GM13977 (cell line): ENCODE measurements at regions not wholly inside any gene's neighbourhood (a gene's known extent, or its start where the extent isn't known, plus 50 kb on each side); places are given as distances from the start of the nearest gene placed in this dataset.

Experiments used
- DNase-seq: peaks from one replicate; pipeline ENCODE4 v3.0.0; 2012; ENCODE audit warnings: low spot score
- in situ Hi-C: fragments of 300-500 bp; cut with MboI; formaldehyde crosslinking; loops from one replicate; pipeline ENCODE4 v1.12.0; 2022; ENCODE audit warnings: low sequenced_read_pairs, low pct_unique_long_range_greater_than_20kb, mixed read lengths, inconsistent platforms; ENCODE audit not compliant: unreplicated experiment
- TF ChIP-seq, protein P1 (sequence below): IDR thresholded peaks from 2 replicates; pipeline ENCODE4 v1.5.1; 2012; ENCODE audit warnings: mild to moderate bottlenecking, control low read depth; ENCODE audit not compliant: insufficient read depth; ENCODE audit errors: extremely low read depth, missing control alignments

DNA sequence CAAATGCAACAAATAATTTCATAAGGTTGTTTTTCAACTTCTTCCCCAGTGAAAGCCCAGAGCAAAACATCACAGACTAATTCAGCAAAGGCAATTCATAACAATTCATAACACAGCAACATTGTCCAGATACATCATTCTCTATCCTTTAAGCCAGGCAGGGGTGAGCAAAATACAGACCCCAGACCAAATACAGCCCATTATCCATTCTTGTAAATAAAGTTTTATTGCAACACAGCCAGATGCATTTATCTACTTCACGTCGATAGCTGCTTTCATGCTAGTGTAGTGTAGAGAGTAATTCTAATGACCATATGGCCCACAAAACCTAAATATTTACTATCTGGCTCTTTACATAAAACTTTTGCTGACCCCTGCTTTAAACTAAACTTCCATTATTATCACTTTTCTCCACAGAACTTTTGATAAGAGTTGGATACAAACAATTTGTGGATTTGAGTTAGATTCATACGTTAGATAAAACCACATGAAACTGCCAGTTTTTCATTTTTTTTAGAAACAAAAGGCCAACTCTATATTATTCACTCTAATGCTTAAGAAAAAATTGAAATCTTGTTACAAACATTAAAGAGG lies 174.4 kb downstream of the DUSP6 start:
- in situ Hi-C loops = no loop called here
- TF ChIP-seq, protein P1, sequence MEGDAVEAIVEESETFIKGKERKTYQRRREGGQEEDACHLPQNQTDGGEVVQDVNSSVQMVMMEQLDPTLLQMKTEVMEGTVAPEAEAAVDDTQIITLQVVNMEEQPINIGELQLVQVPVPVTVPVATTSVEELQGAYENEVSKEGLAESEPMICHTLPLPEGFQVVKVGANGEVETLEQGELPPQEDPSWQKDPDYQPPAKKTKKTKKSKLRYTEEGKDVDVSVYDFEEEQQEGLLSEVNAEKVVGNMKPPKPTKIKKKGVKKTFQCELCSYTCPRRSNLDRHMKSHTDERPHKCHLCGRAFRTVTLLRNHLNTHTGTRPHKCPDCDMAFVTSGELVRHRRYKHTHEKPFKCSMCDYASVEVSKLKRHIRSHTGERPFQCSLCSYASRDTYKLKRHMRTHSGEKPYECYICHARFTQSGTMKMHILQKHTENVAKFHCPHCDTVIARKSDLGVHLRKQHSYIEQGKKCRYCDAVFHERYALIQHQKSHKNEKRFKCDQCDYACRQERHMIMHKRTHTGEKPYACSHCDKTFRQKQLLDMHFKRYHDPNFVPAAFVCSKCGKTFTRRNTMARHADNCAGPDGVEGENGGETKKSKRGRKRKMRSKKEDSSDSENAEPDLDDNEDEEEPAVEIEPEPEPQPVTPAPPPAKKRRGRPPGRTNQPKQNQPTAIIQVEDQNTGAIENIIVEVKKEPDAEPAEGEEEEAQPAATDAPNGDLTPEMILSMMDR = no peak
- DNase-seq = no peak

DNA sequence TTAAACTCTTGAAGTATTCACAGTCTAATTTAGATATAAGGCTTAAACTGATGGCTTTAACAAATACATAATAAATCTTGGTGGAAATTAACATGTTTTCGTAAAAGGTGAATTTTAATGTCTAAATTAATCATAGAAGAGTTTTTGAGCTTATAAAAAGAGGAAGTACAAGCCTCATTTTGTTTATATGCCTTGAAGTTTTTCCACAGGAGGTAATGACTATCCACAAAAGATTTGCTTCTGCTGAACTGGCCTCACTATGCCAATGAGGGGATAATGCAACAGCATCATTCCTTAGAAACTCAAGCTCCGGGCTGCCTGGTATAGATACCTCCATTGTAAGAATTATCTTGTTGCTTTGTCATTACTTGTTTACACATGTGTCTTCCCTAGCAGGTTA lies 175.6 kb downstream of the DUSP6 start:
- in situ Hi-C loops = no loop called here
- TF ChIP-seq, protein P1 = no peak
- no peak for DNase-seq

DNA sequence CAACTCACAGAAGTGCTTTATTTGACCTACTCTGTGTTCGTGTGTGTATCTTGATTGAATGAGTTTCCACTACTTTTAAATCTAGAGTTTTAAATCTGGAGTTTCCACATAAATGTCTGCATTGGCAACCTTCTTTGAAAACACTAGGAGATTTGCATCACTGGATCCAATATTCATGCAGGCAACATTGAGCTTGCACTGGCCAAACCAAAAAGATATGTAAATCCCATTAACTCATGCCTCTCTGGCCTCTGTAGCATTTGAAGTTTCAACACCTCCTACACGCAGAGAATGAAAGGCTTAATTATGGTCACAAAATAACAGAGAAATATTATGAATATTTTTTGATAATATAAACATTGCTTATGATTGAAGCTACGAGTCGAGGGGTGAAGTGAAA lies 178.6 kb downstream of the DUSP6 start:
- in situ Hi-C loops = no loop called here
- DNase-seq = no peak

DNA sequence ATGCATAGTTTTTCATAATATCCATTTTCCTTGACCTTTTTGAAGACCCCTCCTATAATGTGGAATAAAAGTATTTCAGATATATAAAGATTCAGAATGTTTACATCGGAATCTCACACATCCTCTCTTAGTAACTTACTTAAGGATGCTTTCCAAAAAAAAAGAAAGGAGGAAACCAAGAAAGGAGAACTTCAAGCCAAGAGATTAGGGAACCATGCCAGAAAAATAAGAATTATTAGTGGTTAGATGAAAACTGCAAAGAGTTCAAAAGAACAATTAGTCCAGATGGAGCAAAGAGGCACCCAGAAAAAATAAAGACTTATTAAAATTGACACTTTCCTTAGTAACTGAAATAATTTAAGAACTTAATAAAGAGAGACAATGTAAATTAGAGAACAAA lies 179.2 kb downstream of the DUSP6 start:
- TF ChIP-seq, protein P1 = no peak
- in situ Hi-C loops = no loop called here
- no peak for DNase-seq

More for the DNA sequence above, 178.6 kb downstream of the DUSP6 start:
- TF ChIP-seq, protein P1 = no peak

DNA sequence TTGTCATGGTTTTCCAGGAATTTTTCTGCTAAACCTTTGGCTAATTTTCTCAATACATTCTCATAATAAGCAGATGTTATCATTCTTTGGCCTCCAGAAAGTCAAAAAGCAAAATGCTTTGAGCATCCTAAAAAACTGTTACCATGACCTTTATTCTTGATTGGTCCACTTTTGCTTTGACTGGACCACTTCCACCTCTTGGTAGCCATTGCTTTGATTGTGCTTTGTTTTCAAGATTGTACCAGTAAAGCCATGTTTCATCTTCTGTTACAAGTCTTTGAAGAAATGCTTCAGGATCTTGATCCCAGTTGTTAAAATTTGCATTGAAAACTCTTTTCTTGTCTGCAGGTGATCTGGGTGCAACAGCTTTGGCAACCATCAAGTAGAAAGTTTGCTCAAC lies 180.1 kb downstream of the DUSP6 start:
- no peak for DNase-seq
- in situ Hi-C loops = no loop called here
- TF ChIP-seq, protein P1 = no peak

DNA sequence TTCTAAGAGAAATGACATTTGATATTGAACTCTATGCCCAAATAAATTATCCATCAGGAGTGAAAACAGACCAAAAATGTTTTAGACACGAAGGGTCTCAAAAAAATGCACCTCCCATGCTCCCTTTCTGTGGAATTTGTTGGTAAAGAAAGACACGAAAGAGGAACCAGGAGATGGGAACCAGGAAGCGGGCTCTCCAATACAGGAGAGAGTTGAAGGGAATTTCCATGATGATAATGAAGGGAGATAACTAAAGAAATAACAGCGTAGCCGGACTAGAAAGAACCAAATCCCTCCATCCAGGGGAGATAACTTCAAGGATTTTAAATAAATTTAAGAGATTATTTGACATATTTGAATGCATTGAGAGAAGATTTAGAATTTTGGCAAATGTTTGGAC lies 183.0 kb downstream of the DUSP6 start:
- TF ChIP-seq, protein P1 = no peak
- DNase-seq = no peak
- in situ Hi-C loops = no loop called here
